ENCODE measurements at regions not wholly inside any gene's neighbourhood (a gene's known extent, or its start where the extent isn't known, plus 50 kb on each side); places are given as distances from the start of the nearest gene placed in this dataset.

DNA sequence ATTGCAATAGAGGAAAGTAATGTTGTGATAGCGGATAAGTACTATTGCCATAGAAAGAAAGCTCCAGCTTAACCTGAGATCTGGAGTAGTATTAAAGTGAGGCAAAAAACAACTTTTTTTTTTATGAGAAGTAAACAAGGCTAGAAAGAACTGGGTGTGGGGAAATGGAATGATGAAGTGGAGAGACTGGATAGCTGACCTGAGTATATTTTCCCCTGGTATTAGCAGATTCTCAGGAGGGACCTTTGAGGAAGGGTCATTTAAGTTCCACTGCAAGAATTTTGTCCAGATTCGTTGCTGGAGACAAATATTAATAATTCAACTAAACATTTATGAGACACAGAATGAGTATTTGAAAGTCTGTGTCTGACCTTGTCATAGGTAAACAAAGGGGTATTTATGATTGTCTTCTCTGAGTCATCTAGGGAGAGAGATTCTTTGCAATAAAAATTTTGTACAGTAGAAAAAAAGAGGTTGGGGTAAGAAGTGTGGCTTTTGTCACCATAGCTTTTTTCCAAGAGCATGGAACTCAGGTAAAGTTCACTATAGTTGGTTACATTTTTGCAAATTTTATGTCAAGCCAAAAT, 2095.9 kb downstream of the ARAP2 start:
- Histone ChIP-seq H3K23ac (ENCODE audit: low read length in 2 of 2) (no peak overlapping the region), H3K4me1 (ENCODE audit: control insufficient read depth, insufficient read depth, low read depth, low read length) (no peaks in the 10 kb centered on the region), H3K4me2 (ENCODE audit: low read length, poor library complexity, severe bottlenecking) (no peak overlapping the region), H2BK120ac (ENCODE audit: low read depth, low read length) (no peak overlapping the region), H3K36me3 (ENCODE audit: control insufficient read depth in 1 of 2, insufficient read depth in 2 of 2, low read depth in 1 of 2, low read length in 2 of 2) (no peaks in the 10 kb centered on the region), H3K27ac (ENCODE audit: low read length, poor library complexity, severe bottlenecking) (no peak overlapping the region), H2AK5ac (ENCODE audit: low read length, severe bottlenecking) (no peak overlapping the region), H2BK15ac (ENCODE audit: low read depth, poor library complexity, severe bottlenecking) (no peak overlapping the region), H3K14ac (ENCODE audit: low read length in 2 of 2) (no peak overlapping the region), H3K9me3 (ENCODE audit: control insufficient read depth, low read length) (no peaks in the 10 kb centered on the region), H3K4ac (ENCODE audit: low read depth in 1 of 2, low read length in 2 of 2) (no peak overlapping the region), H3K27me3 (ENCODE audit: control insufficient read depth in 1 of 2, insufficient read depth in 1 of 2, low read length in 2 of 2) (no peaks in the 10 kb centered on the region), H4K91ac (ENCODE audit: low read length) (no peak overlapping the region), H3K79me1 (replicated peaks; ENCODE audit: low read length, poor library complexity, severe bottlenecking) (no peaks in the 10 kb centered on the region), H2BK12ac (ENCODE audit: low read length in 2 of 2) (no peak overlapping the region), H4K8ac (ENCODE audit: low read length) (no peak overlapping the region), H2AFZ (ENCODE audit: low read depth, low read length) (no peak overlapping the region), H2BK5ac (ENCODE audit: low read depth, low read length, poor library complexity, severe bottlenecking) (no peak overlapping the region), H3K18ac (ENCODE audit: low read depth in 1 of 2, low read length in 2 of 2) (no peak overlapping the region), H3K9ac (ENCODE audit: low read length) (no peak overlapping the region), H3K4me3 (ENCODE audit: insufficient read depth in 1 of 2, low read depth in 1 of 2, low read length in 2 of 2) (no peak overlapping the region)
- no peak for DNase-seq
- 93% methylated on average over 1 of the region's 2 CpGs for WGBS

DNA sequence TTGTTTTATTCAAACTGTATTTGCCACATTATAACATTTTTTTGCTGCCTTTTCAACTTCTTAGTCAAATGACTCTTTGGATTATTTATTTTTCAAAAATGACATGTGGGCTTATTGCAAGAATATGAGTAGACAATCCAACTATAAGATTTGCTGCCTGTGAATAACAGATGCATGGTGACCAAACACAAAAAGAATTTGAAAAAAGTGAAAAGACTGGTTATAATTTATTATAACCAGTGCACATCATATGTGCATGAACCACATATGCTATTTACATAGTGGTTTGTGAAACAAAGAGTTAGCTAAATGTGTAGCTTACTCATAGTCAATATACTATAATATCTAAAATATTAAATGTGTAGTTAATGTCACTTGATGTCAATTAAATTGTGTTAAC, 2086.8 kb downstream of the ARAP2 start:
- H3K4me1 ChIP-seq (ENCODE audit: control insufficient read depth, insufficient read depth, low read depth, low read length) = no peaks in the 10 kb centered on the region
- no peak overlapping the region for H3K4ac ChIP-seq (ENCODE audit: low read depth in 1 of 2, low read length in 2 of 2)
- no peak overlapping the region for H2BK12ac ChIP-seq (ENCODE audit: low read length in 2 of 2)
- H3K14ac ChIP-seq (ENCODE audit: low read length in 2 of 2) = no peak overlapping the region
- H2BK120ac ChIP-seq (ENCODE audit: low read depth, low read length) = no peak overlapping the region
- H3K36me3 ChIP-seq (ENCODE audit: control insufficient read depth in 1 of 2, insufficient read depth in 2 of 2, low read depth in 1 of 2, low read length in 2 of 2) = no peaks in the 10 kb centered on the region
- H4K91ac ChIP-seq (ENCODE audit: low read length) = no peak overlapping the region
- no peak overlapping the region for H3K9ac ChIP-seq (ENCODE audit: low read length)
- H2BK5ac ChIP-seq (ENCODE audit: low read depth, low read length, poor library complexity, severe bottlenecking) = no peak overlapping the region
- H3K9me3 ChIP-seq (ENCODE audit: control insufficient read depth, low read length) = peaks cover 15% of the 10 kb centered on the region
- H3K18ac ChIP-seq (ENCODE audit: low read depth in 1 of 2, low read length in 2 of 2) = no peak overlapping the region
- H3K79me1 ChIP-seq (replicated peaks; ENCODE audit: low read length, poor library complexity, severe bottlenecking) = no peaks in the 10 kb centered on the region
- no peak overlapping the region for H3K27ac ChIP-seq (ENCODE audit: low read length, poor library complexity, severe bottlenecking)
- no peak overlapping the region for H3K4me2 ChIP-seq (ENCODE audit: low read length, poor library complexity, severe bottlenecking)
- H3K27me3 ChIP-seq (ENCODE audit: control insufficient read depth in 1 of 2, insufficient read depth in 1 of 2, low read length in 2 of 2) = no peaks in the 10 kb centered on the region
- no peak overlapping the region for H3K23ac ChIP-seq (ENCODE audit: low read length in 2 of 2)
- H4K8ac ChIP-seq (ENCODE audit: low read length) = no peak overlapping the region
- no peak overlapping the region for H3K4me3 ChIP-seq (ENCODE audit: insufficient read depth in 1 of 2, low read depth in 1 of 2, low read length in 2 of 2)
- H2AK5ac ChIP-seq (ENCODE audit: low read length, severe bottlenecking) = no peak overlapping the region
- H2AFZ ChIP-seq (ENCODE audit: low read depth, low read length) = no peak overlapping the region
- no peak overlapping the region for H2BK15ac ChIP-seq (ENCODE audit: low read depth, poor library complexity, severe bottlenecking)
- no peak for DNase-seq

DNA sequence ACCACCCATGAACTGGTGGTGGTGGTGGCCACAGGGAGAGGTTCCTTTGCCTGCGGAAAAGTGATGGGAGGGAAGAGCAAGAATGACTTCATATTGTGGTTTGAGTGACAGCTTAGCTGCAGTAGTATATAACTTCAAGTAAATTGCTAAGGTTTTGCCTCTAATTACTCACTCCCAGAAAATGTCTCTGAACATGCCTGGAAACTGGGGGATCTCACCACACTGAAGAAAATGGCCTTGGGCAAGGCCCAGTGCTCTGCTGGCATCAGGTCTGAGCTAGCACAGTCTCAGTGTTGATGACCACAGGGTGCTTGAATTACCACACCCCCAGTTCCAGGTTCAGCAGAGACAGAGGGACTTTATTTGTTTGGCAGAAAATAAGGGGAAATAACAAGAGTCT, 2085.4 kb downstream of the ARAP2 start:
- Histone ChIP-seq H2BK15ac (ENCODE audit: low read depth, poor library complexity, severe bottlenecking) (no peak overlapping the region), H3K23ac (ENCODE audit: low read length in 2 of 2) (peak overlapping the region in 1 of 2 experiments; percentile 63), H3K18ac (ENCODE audit: low read depth in 1 of 2, low read length in 2 of 2) (no peak overlapping the region), H2AFZ (ENCODE audit: low read depth, low read length) (no peak overlapping the region), H3K27me3 (ENCODE audit: control insufficient read depth in 1 of 2, insufficient read depth in 1 of 2, low read length in 2 of 2) (no peaks in the 10 kb centered on the region), H3K27ac (ENCODE audit: low read length, poor library complexity, severe bottlenecking) (no peak overlapping the region), H2BK12ac (ENCODE audit: low read length in 2 of 2) (no peak overlapping the region), H3K9me3 (ENCODE audit: control insufficient read depth, low read length) (peaks cover 19% of the 10 kb centered on the region), H3K4me3 (ENCODE audit: insufficient read depth in 1 of 2, low read depth in 1 of 2, low read length in 2 of 2) (no peak overlapping the region), H3K4ac (ENCODE audit: low read depth in 1 of 2, low read length in 2 of 2) (no peak overlapping the region), H4K8ac (ENCODE audit: low read length) (no peak overlapping the region), H2BK5ac (ENCODE audit: low read depth, low read length, poor library complexity, severe bottlenecking) (no peak overlapping the region), H3K4me1 (ENCODE audit: control insufficient read depth, insufficient read depth, low read depth, low read length) (no peaks in the 10 kb centered on the region), H4K91ac (ENCODE audit: low read length) (no peak overlapping the region), H3K79me1 (replicated peaks; ENCODE audit: low read length, poor library complexity, severe bottlenecking) (no peaks in the 10 kb centered on the region), H2AK5ac (ENCODE audit: low read length, severe bottlenecking) (no peak overlapping the region), H3K9ac (ENCODE audit: low read length) (no peak overlapping the region), H3K4me2 (ENCODE audit: low read length, poor library complexity, severe bottlenecking) (no peak overlapping the region), H3K36me3 (ENCODE audit: control insufficient read depth in 1 of 2, insufficient read depth in 2 of 2, low read depth in 1 of 2, low read length in 2 of 2) (no peaks in the 10 kb centered on the region), H3K14ac (ENCODE audit: low read length in 2 of 2) (peak overlapping the region in 1 of 2 experiments; percentile 8), H2BK120ac (ENCODE audit: low read depth, low read length) (no peak overlapping the region)
- no peak for DNase-seq
- no CpG with 5 or more reads among the region's 1 CpG for WGBS

DNA sequence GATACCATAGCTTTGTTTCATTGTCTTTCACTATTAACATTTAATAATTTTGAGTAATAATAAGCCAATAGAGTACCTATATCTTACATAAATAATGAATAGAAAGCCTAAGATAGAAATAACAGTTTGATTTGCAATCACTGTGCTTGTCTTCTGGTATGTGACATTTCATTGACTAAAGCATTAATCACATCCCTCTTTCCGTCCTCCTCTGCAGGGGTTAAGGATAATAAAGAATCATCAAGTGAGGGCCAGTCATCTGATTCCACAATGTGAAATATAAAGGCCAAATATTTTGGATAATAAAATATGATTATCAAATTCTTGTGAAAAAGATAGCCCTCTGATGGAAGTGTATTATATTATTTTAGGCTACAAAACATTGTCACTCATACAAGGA, 2073.4 kb downstream of the ARAP2 start:
- H3K18ac ChIP-seq (ENCODE audit: low read depth in 1 of 2, low read length in 2 of 2) = no peak overlapping the region
- H2AK5ac ChIP-seq (ENCODE audit: low read length, severe bottlenecking) = no peak overlapping the region
- no peak overlapping the region for H3K23ac ChIP-seq (ENCODE audit: low read length in 2 of 2)
- no peak overlapping the region for H4K8ac ChIP-seq (ENCODE audit: low read length)
- H3K4ac ChIP-seq (ENCODE audit: low read depth in 1 of 2, low read length in 2 of 2) = no peak overlapping the region
- no peaks in the 10 kb centered on the region for H3K79me1 ChIP-seq (replicated peaks; ENCODE audit: low read length, poor library complexity, severe bottlenecking)
- H2BK12ac ChIP-seq (ENCODE audit: low read length in 2 of 2) = no peak overlapping the region
- no peaks in the 10 kb centered on the region for H3K4me1 ChIP-seq (ENCODE audit: control insufficient read depth, insufficient read depth, low read depth, low read length)
- no peak overlapping the region for H4K91ac ChIP-seq (ENCODE audit: low read length)
- H3K4me3 ChIP-seq (ENCODE audit: insufficient read depth in 1 of 2, low read depth in 1 of 2, low read length in 2 of 2) = peak overlapping the region in 1 of 2 experiments; percentile 47
- no peak overlapping the region for H3K27ac ChIP-seq (ENCODE audit: low read length, poor library complexity, severe bottlenecking)
- H3K14ac ChIP-seq (ENCODE audit: low read length in 2 of 2) = no peak overlapping the region
- no peak overlapping the region for H2BK5ac ChIP-seq (ENCODE audit: low read depth, low read length, poor library complexity, severe bottlenecking)
- H2BK15ac ChIP-seq (ENCODE audit: low read depth, poor library complexity, severe bottlenecking) = no peak overlapping the region
- no peaks in the 10 kb centered on the region for H3K27me3 ChIP-seq (ENCODE audit: control insufficient read depth in 1 of 2, insufficient read depth in 1 of 2, low read length in 2 of 2)
- H3K9ac ChIP-seq (ENCODE audit: low read length) = peak overlapping the region; percentile 43
- H2BK120ac ChIP-seq (ENCODE audit: low read depth, low read length) = no peak overlapping the region
- no peak overlapping the region for H2AFZ ChIP-seq (ENCODE audit: low read depth, low read length)
- no peak overlapping the region for H3K4me2 ChIP-seq (ENCODE audit: low read length, poor library complexity, severe bottlenecking)
- H3K36me3 ChIP-seq (ENCODE audit: control insufficient read depth in 1 of 2, insufficient read depth in 2 of 2, low read depth in 1 of 2, low read length in 2 of 2) = no peaks in the 10 kb centered on the region
- no CpG with 5 or more reads among the region's 1 CpG for WGBS
- DNase-seq = no peak
- peaks cover 16% of the 10 kb centered on the region for H3K9me3 ChIP-seq (ENCODE audit: control insufficient read depth, low read length)
